ENCODE measurements at regions not wholly inside any gene's neighbourhood (a gene's known extent, or its start where the extent isn't known, plus 50 kb on each side); places are given as distances from the start of the nearest gene placed in this dataset.

DNA sequence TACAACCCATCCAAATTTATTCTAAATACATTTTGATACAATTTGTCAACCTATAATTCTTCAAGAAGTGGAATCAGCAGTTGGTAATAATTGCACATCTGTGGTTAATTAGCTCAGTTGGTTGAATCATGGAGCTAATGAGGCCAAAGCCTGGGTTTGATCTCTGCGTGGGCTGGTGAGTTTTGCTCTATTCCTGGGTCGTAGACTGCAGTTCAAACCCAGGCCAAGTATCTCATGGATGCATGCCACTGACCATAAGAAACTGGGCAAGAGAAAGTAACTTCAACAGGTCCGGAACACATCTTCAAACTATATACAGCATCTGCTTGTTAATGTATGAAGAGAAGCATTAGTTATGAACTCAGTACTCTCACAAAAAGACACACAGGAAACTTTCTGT lies 779.7 kb downstream of the USP25 start:
- no peaks in the 10 kb centered on the region for H3K27me3 ChIP-seq (replicated peaks in 1 of 2; ENCODE audit: control insufficient read depth in 2 of 2, extremely low read depth in 1 of 2, insufficient read depth in 2 of 2, low read length in 1 of 2)
- no peak for ATAC-seq (replicated peaks in 1 of 4)
- no peaks in the 10 kb centered on the region for H3K36me3 ChIP-seq (ENCODE audit: control insufficient read depth in 2 of 2, extremely low read depth in 1 of 2, insufficient read depth in 1 of 2, low read length in 1 of 2)
- no peak overlapping the region for H3K4me3 ChIP-seq (ENCODE audit: control insufficient read depth in 1 of 2, extremely low read depth in 1 of 2, low read length in 1 of 2)
- Mint-ChIP-seq H3K4me1 (no peaks in the 10 kb centered on the region), H3K9me3 (peaks cover 4 to 14% (median 6%) of the 10 kb centered on the region in 3 donors), H3K27ac (no peak overlapping the region), H3K36me3 (no peaks in the 10 kb centered on the region), H3K27me3 (no peaks in the 10 kb centered on the region), H3K4me3 (no peak overlapping the region)
- no peaks in the 10 kb centered on the region for H3K9me3 ChIP-seq
- WGBS (ENCODE audit: insufficient coverage) = 83% methylated on average over 1 of the region's 3 CpGs
- ChIA-PET POLR2A (no interaction called here), CTCF (no interaction called here)
- no peak for DNase-seq
- H3K4me1 ChIP-seq (ENCODE audit: control insufficient read depth in 1 of 2, extremely low read depth in 1 of 2, insufficient read depth in 2 of 2, low read length in 2 of 2) = no peaks in the 10 kb centered on the region
- no peak overlapping the region for H3K27ac ChIP-seq (ENCODE audit: low read length)

DNA sequence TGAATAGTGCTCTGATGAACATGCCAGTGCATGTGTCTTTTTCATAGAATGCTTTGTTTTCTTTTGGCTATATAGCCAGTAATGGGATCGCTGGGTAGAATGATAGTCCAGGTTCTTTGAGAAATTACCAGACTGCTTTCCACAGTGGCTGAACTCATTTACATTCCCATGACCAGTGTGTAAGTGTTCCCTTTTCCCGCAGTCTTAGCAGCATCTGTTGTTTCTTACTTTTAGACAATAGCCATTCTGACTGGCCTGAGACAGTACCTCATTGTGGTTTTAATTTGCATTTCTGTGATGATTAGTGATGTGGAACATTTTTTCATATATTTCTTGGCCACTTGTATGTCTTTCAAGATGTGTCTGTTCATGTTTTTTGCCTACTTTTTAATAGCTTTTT lies 784.5 kb downstream of the USP25 start:
- no peak overlapping the region for H3K27ac Mint-ChIP-seq

DNA sequence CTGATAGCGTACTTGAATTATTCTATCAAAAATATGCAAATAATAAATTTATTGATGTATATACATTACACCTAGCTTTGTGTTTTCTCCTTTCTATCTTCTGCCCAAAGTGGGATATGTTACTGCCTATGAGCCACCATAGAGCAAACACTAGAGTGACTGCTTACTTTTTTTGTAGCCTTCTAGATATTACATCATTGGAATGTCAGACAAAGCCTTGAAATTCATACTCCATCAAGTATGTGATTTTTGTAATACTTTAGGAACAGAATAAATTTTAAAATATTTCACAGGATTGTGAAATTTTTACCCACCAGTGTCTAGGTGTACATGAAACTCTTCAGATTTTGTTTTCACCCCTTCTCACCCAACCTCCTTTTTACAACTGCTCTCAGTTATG lies 787.6 kb downstream of the USP25 start:
- no peaks in the 10 kb centered on the region for H3K9me3 ChIP-seq
- no peak overlapping the region for H3K4me3 Mint-ChIP-seq
- no CpG with 5 or more reads among the region's 1 CpG for WGBS (ENCODE audit: insufficient coverage)
- DNase-seq = no peak
- POLR2A ChIA-PET = no interaction called here
- no peak for ATAC-seq (replicated peaks in 1 of 4)
- H3K36me3 Mint-ChIP-seq = no peaks in the 10 kb centered on the region
- no peaks in the 10 kb centered on the region for H3K27me3 Mint-ChIP-seq
- no peak overlapping the region for H3K27ac Mint-ChIP-seq
- H3K27me3 ChIP-seq (replicated peaks in 1 of 2; ENCODE audit: control insufficient read depth in 2 of 2, extremely low read depth in 1 of 2, insufficient read depth in 2 of 2, low read length in 1 of 2) = no peaks in the 10 kb centered on the region
- H3K27ac ChIP-seq (ENCODE audit: low read length) = no peak overlapping the region
- H3K36me3 ChIP-seq (ENCODE audit: control insufficient read depth in 2 of 2, extremely low read depth in 1 of 2, insufficient read depth in 1 of 2, low read length in 1 of 2) = no peaks in the 10 kb centered on the region
- no peak overlapping the region for H3K4me3 ChIP-seq (ENCODE audit: control insufficient read depth in 1 of 2, extremely low read depth in 1 of 2, low read length in 1 of 2)
- no peaks in the 10 kb centered on the region for H3K4me1 Mint-ChIP-seq
- no peaks in the 10 kb centered on the region for H3K4me1 ChIP-seq (ENCODE audit: control insufficient read depth in 1 of 2, extremely low read depth in 1 of 2, insufficient read depth in 2 of 2, low read length in 2 of 2)
- CTCF ChIA-PET = no interaction called here
- H3K9me3 Mint-ChIP-seq = peaks cover 0 to 17% (median 2%) of the 10 kb centered on the region in 3 donors

More for the DNA sequence above, 784.5 kb downstream of the USP25 start:
- DNase-seq (no peak), ATAC-seq (replicated peaks in 1 of 4) (no peak)
- Histone ChIP-seq H3K4me1 (ENCODE audit: control insufficient read depth in 1 of 2, extremely low read depth in 1 of 2, insufficient read depth in 2 of 2, low read length in 2 of 2) (no peaks in the 10 kb centered on the region), H3K27me3 (replicated peaks in 1 of 2; ENCODE audit: control insufficient read depth in 2 of 2, extremely low read depth in 1 of 2, insufficient read depth in 2 of 2, low read length in 1 of 2) (no peaks in the 10 kb centered on the region), H3K4me3 (ENCODE audit: control insufficient read depth in 1 of 2, extremely low read depth in 1 of 2, low read length in 1 of 2) (no peak overlapping the region), H3K36me3 (ENCODE audit: control insufficient read depth in 2 of 2, extremely low read depth in 1 of 2, insufficient read depth in 1 of 2, low read length in 1 of 2) (no peaks in the 10 kb centered on the region), H3K9me3 (no peaks in the 10 kb centered on the region), H3K27ac (ENCODE audit: low read length) (no peak overlapping the region)
- H3K27me3 Mint-ChIP-seq = no peaks in the 10 kb centered on the region
- no peak overlapping the region for H3K4me3 Mint-ChIP-seq
- ChIA-PET POLR2A (no interaction called here), CTCF (no interaction called here)
- no peaks in the 10 kb centered on the region for H3K4me1 Mint-ChIP-seq
- no peaks in the 10 kb centered on the region for H3K36me3 Mint-ChIP-seq
- H3K9me3 Mint-ChIP-seq = peaks cover 6 to 19% (median 10%) of the 10 kb centered on the region in 3 donors
- 100% methylated on average over 1 of the region's 2 CpGs for WGBS (ENCODE audit: insufficient coverage)

DNA sequence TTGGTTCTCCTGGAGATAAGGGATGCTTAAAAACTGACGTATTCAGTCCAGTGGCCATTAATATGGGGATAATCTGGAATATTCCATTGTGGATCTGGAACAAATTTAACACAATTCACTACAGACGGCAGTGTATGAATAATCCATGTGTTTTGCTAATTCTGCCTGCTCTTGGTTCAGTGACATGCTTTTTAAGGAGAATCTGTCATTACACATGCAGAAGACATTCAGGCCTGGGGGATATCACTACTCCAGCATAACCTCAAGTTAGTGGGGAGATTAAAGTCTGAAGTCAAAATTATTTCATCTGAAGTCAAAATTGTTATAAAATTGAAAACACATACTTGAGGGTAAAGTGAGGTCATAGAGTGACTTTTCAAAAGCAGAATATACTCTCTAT lies 789.3 kb downstream of the USP25 start:
- H3K36me3 ChIP-seq (ENCODE audit: control insufficient read depth in 2 of 2, extremely low read depth in 1 of 2, insufficient read depth in 1 of 2, low read length in 1 of 2) = no peaks in the 10 kb centered on the region
- H3K36me3 Mint-ChIP-seq = no peaks in the 10 kb centered on the region
- H3K4me1 Mint-ChIP-seq = no peaks in the 10 kb centered on the region
- no CpG with 5 or more reads among the region's 2 CpGs for WGBS (ENCODE audit: insufficient coverage)
- H3K9me3 ChIP-seq = no peaks in the 10 kb centered on the region
- no peak overlapping the region for H3K27ac Mint-ChIP-seq
- no peak overlapping the region for H3K4me3 Mint-ChIP-seq
- H3K27ac ChIP-seq (ENCODE audit: low read length) = no peak overlapping the region
- H3K27me3 ChIP-seq (replicated peaks in 1 of 2; ENCODE audit: control insufficient read depth in 2 of 2, extremely low read depth in 1 of 2, insufficient read depth in 2 of 2, low read length in 1 of 2) = no peaks in the 10 kb centered on the region
- ChIA-PET CTCF (no interaction called here), POLR2A (no interaction called here)
- H3K27me3 Mint-ChIP-seq = no peaks in the 10 kb centered on the region
- DNase-seq = no peak
- no peaks in the 10 kb centered on the region for H3K4me1 ChIP-seq (ENCODE audit: control insufficient read depth in 1 of 2, extremely low read depth in 1 of 2, insufficient read depth in 2 of 2, low read length in 2 of 2)
- peaks cover 0 to 28% (median 2%) of the 10 kb centered on the region in 3 donors for H3K9me3 Mint-ChIP-seq
- no peak for ATAC-seq (replicated peaks in 1 of 4)
- no peak overlapping the region for H3K4me3 ChIP-seq (ENCODE audit: control insufficient read depth in 1 of 2, extremely low read depth in 1 of 2, low read length in 1 of 2)

DNA sequence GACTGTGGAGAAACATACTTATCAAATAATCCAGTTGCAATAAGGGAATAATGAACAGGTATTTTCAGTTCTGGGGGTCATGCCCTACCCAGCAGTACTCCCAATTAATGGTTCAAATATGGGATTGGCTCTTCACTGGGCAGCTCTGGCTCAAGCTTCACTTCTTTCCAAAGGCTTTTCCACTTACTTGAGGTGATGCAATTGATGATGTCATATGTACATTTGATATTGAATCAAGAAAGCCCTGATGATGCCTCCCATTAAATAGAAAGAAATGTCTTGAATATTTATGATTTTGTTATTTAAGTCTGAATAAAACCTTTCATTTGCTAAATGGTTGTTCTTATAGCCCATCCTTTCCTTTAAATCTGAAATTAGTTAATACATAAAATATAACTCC lies 789.9 kb downstream of the USP25 start:
- ATAC-seq (replicated peaks in 1 of 4) (no peak), DNase-seq (no peak)
- H3K9me3 ChIP-seq = no peaks in the 10 kb centered on the region
- H3K4me3 ChIP-seq (ENCODE audit: control insufficient read depth in 1 of 2, extremely low read depth in 1 of 2, low read length in 1 of 2) = no peak overlapping the region
- Mint-ChIP-seq H3K27me3 (no peaks in the 10 kb centered on the region), H3K36me3 (no peaks in the 10 kb centered on the region), H3K4me3 (no peak overlapping the region), H3K4me1 (no peaks in the 10 kb centered on the region), H3K27ac (no peak overlapping the region), H3K9me3 (peaks cover 0 to 28% (median 2%) of the 10 kb centered on the region in 3 donors)
- H3K27me3 ChIP-seq (replicated peaks in 1 of 2; ENCODE audit: control insufficient read depth in 2 of 2, extremely low read depth in 1 of 2, insufficient read depth in 2 of 2, low read length in 1 of 2) = no peaks in the 10 kb centered on the region
- no peak overlapping the region for H3K27ac ChIP-seq (ENCODE audit: low read length)
- POLR2A ChIA-PET = no interaction called here
- H3K36me3 ChIP-seq (ENCODE audit: control insufficient read depth in 2 of 2, extremely low read depth in 1 of 2, insufficient read depth in 1 of 2, low read length in 1 of 2) = no peaks in the 10 kb centered on the region
- CTCF ChIA-PET = no interaction called here
- no peaks in the 10 kb centered on the region for H3K4me1 ChIP-seq (ENCODE audit: control insufficient read depth in 1 of 2, extremely low read depth in 1 of 2, insufficient read depth in 2 of 2, low read length in 2 of 2)

DNA sequence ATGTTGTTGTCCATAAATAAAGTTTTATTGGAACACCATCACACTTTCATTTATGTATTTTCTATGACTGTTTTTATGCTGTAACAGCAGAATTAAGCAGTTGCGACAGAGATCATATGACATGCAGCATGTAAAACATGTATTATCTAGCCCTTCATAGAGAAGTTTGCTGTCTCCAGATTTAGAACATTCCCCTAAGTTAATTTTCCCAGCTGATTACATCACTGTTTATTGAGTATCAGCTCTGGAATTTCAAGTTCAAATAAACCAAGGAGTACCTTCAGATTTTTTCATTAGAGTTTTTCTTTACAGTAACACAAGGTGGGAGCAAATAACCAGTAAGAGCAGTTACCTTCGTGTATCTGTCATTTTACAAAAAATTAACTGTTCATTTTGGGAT lies 792.8 kb downstream of the USP25 start:
- Mint-ChIP-seq H3K9me3 (peaks cover 0 to 28% (median 7%) of the 10 kb centered on the region in 3 donors), H3K27ac (no peak overlapping the region), H3K4me3 (no peak overlapping the region), H3K27me3 (no peaks in the 10 kb centered on the region), H3K4me1 (no peaks in the 10 kb centered on the region), H3K36me3 (no peaks in the 10 kb centered on the region)
- no peak overlapping the region for H3K4me3 ChIP-seq (ENCODE audit: control insufficient read depth in 1 of 2, extremely low read depth in 1 of 2, low read length in 1 of 2)
- no peaks in the 10 kb centered on the region for H3K4me1 ChIP-seq (ENCODE audit: control insufficient read depth in 1 of 2, extremely low read depth in 1 of 2, insufficient read depth in 2 of 2, low read length in 2 of 2)
- no peaks in the 10 kb centered on the region for H3K27me3 ChIP-seq (replicated peaks in 1 of 2; ENCODE audit: control insufficient read depth in 2 of 2, extremely low read depth in 1 of 2, insufficient read depth in 2 of 2, low read length in 1 of 2)
- POLR2A ChIA-PET = no interaction called here
- ATAC-seq (replicated peaks in 1 of 4) (no peak), DNase-seq (no peak)
- H3K36me3 ChIP-seq (ENCODE audit: control insufficient read depth in 2 of 2, extremely low read depth in 1 of 2, insufficient read depth in 1 of 2, low read length in 1 of 2) = no peaks in the 10 kb centered on the region
- no peaks in the 10 kb centered on the region for H3K9me3 ChIP-seq
- no peak overlapping the region for H3K27ac ChIP-seq (ENCODE audit: low read length)
- CTCF ChIA-PET = no interaction called here
- no CpG with 5 or more reads among the region's 2 CpGs for WGBS (ENCODE audit: insufficient coverage)

DNA sequence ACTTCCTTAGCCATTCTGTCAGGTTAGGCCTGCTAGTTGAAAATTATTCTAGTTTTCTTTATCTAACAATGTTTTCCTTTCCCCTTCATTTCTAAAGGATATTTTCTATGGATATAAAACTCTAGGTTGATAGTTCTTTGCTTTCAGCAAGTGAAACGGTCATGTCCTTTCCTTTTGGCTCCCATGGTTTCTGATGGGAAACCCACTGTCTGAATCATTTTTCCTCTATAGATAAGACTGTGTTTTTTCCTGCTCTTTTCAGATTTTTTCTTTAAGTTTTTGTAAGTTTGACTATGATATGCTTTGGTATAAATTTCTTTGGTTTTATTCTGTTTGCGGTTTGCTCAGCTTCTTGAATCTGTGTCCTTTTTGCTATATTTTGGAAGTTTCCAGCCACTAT lies 800.9 kb downstream of the USP25 start:
- DNase-seq = no peak
- Histone ChIP-seq H3K27me3 (replicated peaks in 1 of 2; ENCODE audit: control insufficient read depth in 2 of 2, extremely low read depth in 1 of 2, insufficient read depth in 2 of 2, low read length in 1 of 2) (no peaks in the 10 kb centered on the region), H3K4me3 (ENCODE audit: control insufficient read depth in 1 of 2, extremely low read depth in 1 of 2, low read length in 1 of 2) (no peak overlapping the region), H3K36me3 (ENCODE audit: control insufficient read depth in 2 of 2, extremely low read depth in 1 of 2, insufficient read depth in 1 of 2, low read length in 1 of 2) (no peaks in the 10 kb centered on the region), H3K4me1 (ENCODE audit: control insufficient read depth in 1 of 2, extremely low read depth in 1 of 2, insufficient read depth in 2 of 2, low read length in 2 of 2) (no peaks in the 10 kb centered on the region), H3K9me3 (no peaks in the 10 kb centered on the region), H3K27ac (ENCODE audit: low read length) (no peak overlapping the region)
- no peaks in the 10 kb centered on the region for H3K36me3 Mint-ChIP-seq
- no CpG with 5 or more reads among the region's 2 CpGs for WGBS (ENCODE audit: insufficient coverage)
- CTCF ChIA-PET = no interaction called here
- H3K27ac Mint-ChIP-seq = no peak overlapping the region
- no peaks in the 10 kb centered on the region for H3K4me1 Mint-ChIP-seq
- no peaks in the 10 kb centered on the region for H3K27me3 Mint-ChIP-seq
- no peak overlapping the region for H3K4me3 Mint-ChIP-seq
- peaks cover 6 to 41% (median 13%) of the 10 kb centered on the region in 3 donors for H3K9me3 Mint-ChIP-seq
- POLR2A ChIA-PET = no interaction called here
- ATAC-seq (replicated peaks in 1 of 4) = no peak

All from T-cell (primary cell).